NCI-H1048 (cell line): ENCODE measurements at regions not wholly inside any gene's neighbourhood (a gene's known extent, or its start where the extent isn't known, plus 50 kb on each side); places are given as distances from the start of the nearest gene placed in this dataset.

Source experiments
- DNase-seq: peaks from one replicate; lab custom pipeline; 2025; lab: John Stamatoyannopoulos, UW

DNA sequence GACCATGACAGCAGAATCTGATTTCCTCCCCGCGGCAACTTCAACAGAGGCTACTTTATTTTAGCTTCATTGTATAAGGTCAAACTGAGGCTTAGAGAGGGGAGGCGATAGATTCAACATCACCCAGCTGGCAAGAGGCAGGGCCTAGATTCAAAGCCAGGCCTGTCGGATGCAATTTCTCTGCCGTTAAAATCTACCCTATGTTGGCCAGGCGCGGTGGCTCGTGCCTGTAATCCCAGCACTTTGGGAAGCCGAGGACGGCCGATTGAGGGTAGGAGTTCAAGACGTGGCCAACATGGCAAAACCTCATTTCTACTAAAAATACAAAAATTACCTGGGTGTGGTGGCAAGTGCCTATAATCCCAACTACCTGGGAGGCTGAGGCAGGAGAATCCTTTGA, 182.2 kb downstream of the BCOR start:
- DNase-seq, result no peak

DNA sequence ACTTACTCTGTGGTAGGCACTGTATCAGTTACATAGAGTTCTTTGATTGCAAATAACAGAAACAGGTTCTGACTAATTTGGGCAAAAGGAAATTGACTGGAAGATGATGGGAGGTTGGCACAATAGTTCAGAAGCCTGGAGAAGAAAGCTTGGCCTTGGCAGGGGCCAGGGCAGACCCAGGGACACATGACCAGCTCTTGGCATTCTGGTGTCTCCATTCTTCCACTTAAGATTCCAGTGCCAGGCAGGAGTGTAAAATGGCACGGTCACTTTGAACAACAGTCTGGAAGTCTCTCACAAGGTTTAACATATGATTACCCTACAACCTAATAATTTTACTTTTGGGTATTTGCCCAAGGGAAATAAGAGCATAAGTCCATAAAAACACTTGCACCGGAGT, 175.9 kb downstream of the BCOR start:
- no peak for DNase-seq

DNA sequence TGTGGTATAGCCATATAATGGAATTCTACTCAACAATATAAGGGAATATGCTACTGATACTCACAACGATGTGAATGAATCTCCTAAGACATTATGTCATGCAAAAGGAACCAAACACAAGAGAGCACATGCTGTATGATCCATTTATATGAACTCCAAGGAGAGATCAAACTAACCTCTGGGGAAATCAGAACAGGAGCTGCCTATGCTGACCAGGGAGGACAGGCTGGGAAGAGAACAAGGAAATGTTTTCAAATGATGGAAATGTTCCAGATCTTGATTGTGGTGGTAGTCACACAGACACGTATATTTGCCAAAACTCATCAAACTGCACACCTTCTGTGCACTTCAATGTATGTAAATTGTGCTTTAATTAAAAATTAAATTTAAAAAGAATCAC, 175.3 kb downstream of the BCOR start:
- DNase-seq, result no peak

DNA sequence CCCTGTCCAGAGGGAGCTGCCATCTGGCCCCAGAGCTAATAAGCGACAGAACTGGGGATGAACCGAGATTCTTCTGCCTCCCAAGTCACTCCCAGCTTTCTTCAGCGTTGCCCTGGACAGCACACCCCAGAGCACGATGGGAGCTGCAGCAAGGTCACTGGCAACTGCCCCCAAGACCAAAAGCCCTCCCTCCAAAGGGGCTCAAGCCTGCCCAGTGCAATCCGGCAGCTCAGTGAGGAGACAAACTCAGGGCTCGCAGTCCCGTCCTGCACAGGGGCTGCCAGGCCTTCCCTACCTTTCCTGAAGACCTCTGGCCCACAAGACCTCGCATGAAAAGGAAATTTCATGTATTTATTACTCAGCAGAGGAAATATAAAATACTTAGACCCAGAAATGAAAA, 174.8 kb downstream of the BCOR start:
- DNase-seq, result no peak

DNA sequence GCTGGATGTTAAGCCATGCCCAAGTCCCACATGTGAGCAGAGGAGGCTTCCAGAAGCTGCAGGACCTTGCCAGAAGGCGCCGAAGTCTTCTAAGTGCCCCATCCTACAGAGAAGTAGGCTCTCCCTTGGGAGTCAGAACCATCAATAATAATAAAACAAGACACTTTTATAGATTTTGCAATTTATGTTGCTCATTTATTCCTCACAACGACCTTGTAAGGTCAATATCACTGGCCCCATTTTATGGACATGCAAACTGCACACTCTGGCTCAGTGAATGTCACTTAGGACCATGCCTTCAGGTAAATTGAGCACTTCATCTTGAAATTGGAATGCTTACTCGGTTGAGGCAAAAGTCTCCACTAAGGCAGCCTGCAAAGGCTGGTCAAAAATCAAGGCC, 170.4 kb downstream of the BCOR start:
- no peak for DNase-seq

DNA sequence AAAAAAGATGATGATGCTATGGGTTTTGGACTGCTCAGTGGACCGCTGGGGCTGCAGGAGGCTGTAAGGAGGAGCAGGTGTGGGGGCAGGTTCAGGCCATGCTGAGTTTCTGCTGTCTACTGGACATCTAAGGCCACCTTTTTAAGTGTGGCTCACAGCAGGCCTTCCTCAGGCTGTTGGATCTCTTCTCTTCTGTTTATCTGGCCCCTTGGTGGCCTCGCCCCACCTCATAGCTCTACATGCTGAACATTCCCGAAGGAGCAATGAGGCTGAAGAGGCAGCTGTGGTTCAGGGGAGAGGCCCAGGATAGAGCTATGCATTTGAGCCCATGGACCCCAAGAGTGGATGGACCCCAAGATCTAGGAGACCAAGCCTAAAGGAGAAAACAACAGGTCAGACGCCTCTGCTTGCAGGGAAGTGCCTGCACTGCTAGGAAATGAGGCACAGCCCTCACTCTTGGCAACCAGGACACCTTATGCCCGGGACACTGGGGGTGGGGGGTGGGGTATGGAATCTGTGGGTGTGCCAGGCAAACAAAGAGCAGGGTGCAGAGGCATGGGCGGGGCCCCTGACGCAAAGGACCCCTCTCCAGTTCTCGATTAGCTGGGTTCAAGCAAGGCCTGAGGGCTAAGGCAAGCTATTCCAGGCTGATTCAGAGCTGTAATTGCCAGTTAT, 168.9 kb downstream of the BCOR start:
- no peak for DNase-seq

DNA sequence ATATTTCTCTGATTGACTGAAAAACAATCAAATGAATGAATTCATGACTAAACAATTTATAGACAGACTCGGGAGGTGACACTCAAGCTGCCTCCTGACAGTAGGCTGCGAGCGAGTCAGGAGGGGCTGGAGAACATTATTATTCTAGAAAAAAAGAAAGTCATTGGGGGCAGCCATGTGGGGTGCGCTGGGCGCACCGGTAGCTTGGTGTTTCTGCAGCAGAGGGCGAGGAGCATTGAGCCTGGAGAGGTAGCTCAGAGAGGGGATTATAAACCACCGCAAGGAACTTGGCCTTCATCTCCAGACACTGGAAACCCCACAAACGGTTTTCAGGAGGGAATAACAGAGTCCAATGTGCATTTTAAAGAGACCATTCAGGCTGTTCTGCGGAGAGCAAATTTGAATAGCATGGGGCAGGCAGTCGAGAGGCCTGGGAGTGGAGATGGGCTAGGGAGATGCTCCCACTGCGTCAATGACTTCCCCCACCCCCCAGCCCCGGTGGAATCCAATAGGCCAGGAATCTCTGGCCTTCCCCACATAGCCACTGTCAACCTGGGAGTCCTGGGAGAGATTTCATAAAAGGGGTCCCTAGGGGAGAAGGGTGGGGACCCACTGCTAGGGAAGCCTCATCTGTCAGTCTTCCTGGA, 168.3 kb downstream of the BCOR start:
- no peak for DNase-seq

DNA sequence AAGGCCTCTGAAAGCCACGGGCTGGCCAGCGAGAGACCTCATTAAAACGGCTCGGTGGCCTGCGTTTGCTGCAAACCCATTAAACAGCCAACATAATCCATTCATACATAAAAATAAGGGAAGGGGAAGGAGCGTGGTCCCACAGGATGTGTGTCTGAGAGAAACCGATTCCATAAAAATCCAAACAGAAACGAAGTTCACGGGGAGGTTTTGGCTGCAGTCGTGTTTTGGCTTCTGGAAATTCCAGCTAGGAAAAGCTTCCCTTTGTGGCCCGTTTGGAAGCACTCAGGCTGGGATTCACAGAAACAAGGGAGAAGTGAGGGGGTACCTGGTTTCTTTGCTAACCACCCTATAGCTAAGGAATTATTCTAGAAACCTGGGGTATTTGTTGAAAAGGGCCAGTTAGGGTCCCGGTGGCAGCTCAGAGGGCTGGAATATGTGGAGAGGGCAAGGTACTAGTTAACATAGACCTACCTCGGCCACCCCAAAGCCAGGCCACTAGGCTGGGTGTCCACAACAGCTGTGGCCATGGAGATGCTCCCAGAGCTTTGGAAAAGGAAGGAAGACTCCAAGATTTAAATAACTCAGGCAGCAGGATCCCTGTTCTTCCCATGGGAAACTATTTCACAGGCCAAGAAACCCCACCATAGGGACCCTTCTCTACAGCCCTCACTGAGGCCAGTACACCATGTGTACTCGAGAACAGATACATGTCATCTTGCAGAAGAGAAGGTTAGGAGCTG, 166.8 kb downstream of the BCOR start:
- DNase-seq, result no peak

DNA sequence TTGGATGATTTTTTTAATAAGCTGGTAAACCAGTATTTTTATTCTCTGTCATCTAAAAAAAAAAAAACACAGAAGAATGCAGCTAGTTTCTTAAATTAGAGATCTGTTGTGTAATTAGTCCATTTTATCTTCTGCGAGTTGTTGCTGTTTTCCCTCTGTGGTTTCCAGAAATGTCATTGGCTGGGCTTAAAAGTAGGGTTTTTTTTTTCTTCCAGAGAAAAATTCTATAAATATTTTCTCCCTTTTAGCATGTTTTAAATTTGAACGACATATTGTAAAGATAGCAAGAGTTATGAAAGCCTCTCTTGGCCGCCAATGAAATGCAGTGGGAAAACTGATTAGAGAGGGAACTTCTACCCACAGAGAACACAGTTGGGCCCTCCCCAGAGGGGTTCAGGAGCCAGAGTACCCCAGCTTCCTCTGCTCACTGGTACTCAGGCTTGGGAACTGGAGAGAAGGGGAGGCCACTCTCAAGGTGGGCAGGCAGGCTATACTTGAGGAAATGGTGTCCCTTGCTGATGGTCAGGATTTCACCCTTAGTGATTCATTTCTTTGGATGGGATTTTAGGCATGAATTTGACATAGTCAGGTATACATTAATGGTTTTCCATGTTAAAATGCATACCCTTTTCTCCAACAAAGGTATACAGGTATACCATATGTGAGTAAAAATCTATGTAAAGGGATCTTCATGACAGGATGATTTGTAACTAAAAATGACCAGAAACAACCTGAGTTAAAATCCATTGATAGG, 166.1 kb downstream of the BCOR start:
- DNase-seq, result no peak

DNA sequence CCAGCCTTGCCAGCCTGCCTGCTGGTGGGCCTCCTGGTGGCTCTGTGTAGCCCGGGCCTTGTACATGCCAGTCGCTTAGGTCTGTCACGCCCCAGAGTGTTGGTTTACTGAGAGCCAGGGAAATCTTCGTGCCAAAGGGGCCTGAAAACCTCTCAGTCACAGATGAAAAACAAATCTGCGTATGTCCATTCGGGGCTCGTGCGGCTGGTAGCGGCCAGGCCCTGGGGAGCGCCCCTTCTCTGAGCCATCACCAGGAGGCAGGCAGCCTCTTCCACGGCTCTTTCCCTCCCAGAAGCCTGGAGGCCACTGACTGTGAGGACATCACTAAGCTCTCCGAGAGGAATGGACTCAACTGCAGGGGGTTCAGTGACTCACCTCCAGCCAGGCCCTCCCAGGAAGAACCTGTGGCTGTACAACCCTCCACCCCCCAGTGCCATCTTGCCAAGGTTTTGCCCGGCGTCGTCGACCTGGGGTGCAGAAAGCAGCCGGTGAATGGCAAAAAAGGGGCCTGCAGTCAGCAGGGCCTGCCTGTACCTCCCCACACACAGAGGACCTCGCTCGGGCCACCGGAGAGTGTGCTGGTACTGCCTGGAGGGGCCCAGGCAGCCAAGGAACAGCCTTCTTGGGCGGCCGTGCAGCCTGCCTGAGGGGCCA, 162.2 kb downstream of the BCOR start:
- DNase-seq, result no peak

DNA sequence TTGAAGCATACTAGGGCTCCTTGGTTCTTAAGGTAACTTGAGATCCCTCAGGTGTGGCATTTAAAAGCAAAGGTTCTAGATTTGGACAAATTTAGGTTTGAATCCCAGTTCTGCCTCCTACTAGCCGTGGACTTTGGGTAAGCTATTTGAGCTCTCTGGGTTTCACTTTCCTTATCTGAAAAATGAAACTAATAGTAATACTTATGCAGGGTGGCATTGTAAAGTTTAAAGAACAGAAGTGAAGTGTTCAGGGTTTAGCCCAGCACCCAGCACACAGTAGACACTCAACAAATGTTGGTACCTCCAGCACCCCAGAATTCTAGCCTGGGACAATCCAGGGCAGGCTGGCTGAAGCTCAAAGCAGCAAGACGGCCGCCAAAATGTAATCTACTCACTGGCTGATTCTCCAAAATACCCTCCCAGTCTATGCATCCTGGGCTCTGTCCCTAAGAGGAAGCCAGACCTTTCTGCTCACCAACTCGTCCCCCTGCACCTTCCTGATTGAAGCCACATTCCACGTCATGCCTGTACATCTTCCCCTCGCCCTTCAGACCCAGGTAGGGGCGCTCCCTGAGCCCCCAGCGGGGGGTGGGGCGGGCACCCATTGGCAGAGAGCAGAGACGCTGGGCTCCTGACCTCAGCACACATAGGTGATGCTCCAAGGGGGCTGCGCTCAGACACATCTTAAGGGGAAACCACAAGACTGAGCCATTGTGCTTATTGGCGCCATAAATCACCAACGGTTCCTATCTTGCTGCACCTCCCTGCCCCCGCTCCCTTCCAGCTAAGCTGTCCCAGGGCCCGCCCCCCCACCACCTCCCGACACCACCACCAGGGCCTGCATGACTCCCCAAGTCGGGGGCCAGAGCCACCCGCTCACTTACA, 160.6 kb downstream of the BCOR start:
- DNase-seq, result no peak

DNA sequence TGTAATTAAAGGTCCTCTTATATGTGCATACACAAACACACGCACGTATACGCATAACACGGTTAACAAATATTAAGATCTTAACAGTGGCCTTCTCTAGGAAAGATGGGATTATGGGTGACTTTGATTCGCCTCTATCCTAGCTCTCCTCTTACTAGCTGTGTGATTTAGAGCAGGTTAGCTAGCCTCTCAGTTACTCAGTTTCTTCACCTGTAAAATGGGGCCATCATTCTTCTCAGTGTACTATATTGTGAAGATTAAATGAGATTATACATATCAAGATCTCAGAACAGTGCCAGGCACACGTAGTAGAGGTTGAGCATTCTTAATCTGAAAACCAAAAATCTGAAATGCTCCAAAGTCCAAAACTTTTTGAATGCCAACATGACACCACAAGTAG, 159.3 kb downstream of the BCOR start:
- no peak for DNase-seq

DNA sequence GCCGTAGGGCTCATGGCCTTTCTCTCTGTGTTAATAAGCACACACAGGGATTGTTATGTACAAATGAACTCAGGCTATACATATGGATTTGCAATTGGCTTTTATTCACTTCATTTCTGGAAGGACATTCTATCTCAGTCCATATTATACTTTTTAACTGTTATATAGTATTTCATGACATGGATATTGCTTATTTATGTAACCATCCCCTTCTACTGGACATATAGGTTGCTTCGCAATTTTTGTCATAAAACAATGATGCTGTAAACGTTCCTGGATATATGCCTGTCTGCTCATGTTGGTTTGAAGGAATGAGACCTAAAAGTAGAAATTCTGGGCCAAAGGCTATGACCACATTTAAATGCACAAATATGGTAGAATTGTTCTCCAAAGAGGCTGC, 158.1 kb downstream of the BCOR start:
- DNase-seq, result no peak

DNA sequence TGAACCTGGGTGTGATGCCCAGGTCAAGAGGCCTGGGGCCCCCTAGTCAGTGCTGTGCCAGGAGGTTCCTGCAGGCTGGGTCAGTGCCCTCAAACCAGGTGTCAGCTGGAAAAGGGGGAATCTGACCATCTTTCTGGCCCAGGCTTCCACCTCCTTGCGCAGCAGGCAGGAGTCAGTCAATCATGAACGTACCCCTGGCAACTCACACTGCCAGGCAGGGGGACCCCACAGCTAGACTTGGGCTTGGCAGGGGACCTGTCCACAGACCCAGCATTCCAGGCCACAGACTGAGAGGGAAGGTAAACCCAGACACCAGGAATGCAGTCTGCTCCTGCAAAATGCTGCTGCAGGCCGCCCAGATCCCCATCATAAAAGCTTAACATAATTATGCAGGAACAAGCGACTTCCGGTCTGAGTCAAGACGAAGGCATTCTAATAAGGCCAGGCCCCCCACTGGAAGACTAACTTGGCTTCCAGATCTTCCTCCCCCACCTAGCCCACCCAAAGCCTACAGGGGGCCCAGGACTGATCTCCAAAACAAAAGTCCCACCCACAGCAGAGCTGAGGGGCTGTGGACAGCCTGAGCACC, 156.3 kb downstream of the BCOR start:
- no peak for DNase-seq

DNA sequence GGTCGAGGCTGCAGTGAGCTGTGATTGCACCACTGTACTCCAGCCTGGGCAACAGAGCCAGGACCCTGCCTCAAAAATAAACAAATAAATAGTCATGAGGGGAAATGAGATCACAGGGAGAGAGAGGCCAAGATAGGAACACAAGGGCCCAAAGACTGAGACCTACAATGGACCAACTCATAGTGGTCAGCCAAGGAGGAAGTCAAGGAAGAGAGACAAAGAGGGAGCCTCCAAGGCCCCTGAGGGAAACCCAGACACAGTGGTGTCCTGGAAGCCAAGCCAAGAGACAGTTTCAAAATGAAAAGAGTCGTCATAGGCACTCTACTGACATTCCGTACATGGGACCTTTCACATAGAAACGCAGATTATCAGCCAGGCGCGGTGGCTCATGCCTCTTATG, 153.3 kb downstream of the BCOR start:
- DNase-seq, result no peak

DNA sequence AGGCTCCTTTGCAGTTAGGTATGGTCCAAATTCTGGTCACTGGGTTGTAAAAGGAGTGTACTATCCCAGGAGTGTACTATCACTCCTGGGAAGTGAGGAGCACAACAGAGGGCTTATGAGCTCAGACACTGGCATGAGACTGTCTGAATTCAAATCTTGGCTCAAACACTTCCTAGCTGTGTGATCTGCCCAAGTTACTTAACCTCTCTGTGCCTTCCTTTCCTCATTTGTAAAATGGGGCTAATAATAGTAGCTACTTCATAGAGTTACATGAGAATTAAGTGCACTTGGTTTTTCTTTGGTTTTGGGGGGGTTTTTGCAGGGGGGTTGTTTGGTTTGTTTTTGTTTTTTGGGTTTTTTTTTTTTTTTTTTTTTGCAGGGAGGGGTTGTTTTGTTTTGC, 152.0 kb downstream of the BCOR start:
- no peak for DNase-seq

DNA sequence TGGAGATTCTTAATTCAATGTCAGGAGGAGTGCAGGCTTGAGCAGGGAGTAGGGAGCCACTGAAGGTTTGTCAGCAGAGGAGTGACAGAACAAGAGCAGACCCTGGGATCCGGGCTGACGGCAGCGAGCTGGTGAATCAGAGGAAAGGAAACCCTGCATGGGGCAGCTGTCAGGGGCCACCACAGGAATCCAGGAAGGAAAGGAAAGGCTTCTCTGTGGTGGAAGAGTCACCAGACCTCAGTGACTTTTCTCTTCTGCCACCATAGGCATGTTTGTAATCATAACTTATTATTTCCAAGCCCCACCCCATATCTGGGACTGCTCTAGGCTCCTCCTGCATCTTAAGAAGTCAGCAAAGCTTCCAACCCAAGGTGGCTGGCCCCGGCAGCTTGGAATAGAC, 150.9 kb downstream of the BCOR start:
- no peak for DNase-seq

DNA sequence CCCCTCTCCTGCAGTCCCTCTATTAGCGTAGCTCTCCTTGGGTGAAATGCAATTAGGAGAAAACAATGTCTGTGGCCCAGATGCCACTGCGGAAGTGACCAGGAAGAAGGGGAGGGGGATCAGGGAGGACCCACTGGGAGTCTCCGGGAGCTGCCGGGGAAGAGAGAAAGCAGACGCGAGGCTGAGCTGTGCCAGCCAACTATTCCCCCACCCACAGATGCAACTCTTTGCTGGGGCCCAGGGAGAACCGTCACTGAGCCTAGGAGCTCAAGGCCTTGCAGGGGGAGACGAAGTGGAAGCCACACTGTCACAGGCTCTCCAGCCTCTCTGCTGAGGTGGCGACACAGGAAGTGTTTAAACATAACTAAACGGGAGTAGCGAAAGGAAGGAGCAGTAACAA, 149.2 kb downstream of the BCOR start:
- no peak for DNase-seq

DNA sequence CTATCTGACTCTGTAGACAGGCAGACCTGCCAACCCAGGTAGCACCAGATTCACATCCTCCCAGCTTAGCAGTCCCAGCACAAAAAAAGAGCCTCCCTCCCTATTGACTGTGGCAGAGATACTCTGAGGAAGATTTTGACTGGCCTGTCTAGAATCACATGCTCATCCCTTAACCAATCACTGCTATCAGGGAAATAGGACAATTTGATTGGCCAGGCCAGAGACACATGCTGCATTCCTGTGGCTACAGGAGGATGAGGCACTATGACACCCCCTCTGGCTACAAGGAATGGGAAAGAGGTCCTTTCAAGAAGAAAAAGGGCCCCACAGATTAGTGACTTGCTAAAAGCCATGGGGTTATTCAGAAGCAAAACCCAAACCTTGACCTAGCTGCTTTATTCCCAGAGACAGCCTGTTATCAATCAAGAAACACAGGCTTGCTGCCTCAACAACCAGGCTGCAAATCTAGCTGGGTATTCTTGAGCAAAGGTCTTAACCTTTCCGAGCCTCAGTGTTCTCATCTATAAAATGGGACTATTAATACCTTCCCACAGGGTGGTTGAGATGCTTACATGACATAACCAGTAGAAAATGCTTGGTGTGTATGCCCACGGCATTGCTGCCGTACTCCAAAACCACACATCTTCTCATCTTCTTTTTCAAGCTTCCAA, 147.6 kb downstream of the BCOR start:
- DNase-seq, result no peak

DNA sequence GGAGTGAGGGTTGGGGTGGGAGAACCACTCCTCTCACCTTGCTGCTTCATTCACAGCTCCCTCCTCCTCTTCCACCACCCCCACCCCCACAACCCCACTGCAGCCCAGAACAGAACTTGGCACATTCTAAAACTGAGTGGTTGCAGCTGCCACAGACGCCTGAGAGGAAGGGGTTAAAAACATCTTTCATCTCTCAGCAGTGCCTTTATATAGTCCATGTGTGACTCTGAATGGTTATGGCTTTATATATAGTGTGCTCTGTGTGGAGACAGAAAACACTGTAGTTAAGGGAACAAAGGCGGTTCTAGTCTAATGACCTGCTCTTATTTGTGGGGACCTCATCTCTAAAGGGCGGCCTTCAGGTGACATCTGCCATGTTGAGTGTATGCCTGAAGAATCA, 144.8 kb downstream of the BCOR start:
- DNase-seq, result no peak
